Mesothelial cell of epicardium (in vitro differentiated cells): ENCODE measurements at regions not wholly inside any gene's neighbourhood (a gene's known extent, or its start where the extent isn't known, plus 50 kb on each side); places are given as distances from the start of the nearest gene placed in this dataset.
"Not testable (repeated sequence)": the region's sequence is repeated elsewhere in the genome, so short reads cannot be mapped to it uniquely, and the experiment has no call there.

Experiments
- DNase-seq, 2 experiments: peaks; one replicate each; pipeline ENCODE4 v3.0.0; 2021; ENCODE audit warnings: low spot score in 2 of 2; ENCODE audit not compliant: unreplicated experiment in 2 of 2
- H3K27ac Mint-ChIP-seq: 2 replicates; pipeline ENCODE4 v1.8.0; 2021; ENCODE audit warnings: mixed read lengths
- H3K27me3 Mint-ChIP-seq: 2 replicates; pipeline ENCODE4 v1.8.0; 2021; ENCODE audit warnings: low read depth, mixed read lengths
- H3K36me3 Mint-ChIP-seq: 2 replicates; pipeline ENCODE4 v1.8.0; 2021; ENCODE audit warnings: mixed read lengths
- H3K4me1 Mint-ChIP-seq: 2 replicates; pipeline ENCODE4 v1.8.0; 2021; ENCODE audit warnings: mixed read lengths
- H3K4me3 Mint-ChIP-seq: 2 replicates; pipeline ENCODE4 v1.8.0; 2021; ENCODE audit warnings: mild to moderate bottlenecking, moderate library complexity, mixed read lengths
- H3K9me3 Mint-ChIP-seq: 2 replicates; pipeline ENCODE4 v1.8.0; 2021; ENCODE audit warnings: mixed read lengths
- TF ChIP-seq, protein P1 (sequence below): fragments of 200-600 bp; sonication (generic); IDR thresholded peaks from one replicate; pipeline ENCODE4 v1.5.0; 2021; ENCODE audit warnings: antibody characterized with exemption; ENCODE audit not compliant: unreplicated experiment

DNA sequence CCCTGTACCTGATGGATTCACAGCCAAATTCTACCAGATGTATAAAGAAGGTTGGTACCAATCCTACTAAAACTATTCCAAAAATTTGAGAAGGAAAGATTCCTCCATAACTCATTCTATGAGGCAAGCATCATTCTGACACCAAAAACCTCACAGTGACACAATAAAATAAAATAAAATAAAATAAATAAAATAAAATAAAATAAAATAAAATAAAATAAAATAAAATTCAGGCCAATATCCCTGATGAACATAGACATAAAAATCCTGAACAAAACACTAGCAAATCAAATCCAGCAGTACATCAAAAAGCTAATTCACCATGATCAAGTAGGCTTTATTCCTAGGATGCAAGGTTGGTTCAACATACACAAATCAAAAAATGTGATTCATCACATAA is 108.1 kb downstream of the PROX1 start:
- not testable (repeated sequence) for H3K4me3 Mint-ChIP-seq, H3K4me1 Mint-ChIP-seq, H3K27ac Mint-ChIP-seq, DNase-seq, H3K27me3 Mint-ChIP-seq, H3K36me3 Mint-ChIP-seq
- H3K9me3 Mint-ChIP-seq, result peaks cover 19% of the 10 kb centered on the region

DNA sequence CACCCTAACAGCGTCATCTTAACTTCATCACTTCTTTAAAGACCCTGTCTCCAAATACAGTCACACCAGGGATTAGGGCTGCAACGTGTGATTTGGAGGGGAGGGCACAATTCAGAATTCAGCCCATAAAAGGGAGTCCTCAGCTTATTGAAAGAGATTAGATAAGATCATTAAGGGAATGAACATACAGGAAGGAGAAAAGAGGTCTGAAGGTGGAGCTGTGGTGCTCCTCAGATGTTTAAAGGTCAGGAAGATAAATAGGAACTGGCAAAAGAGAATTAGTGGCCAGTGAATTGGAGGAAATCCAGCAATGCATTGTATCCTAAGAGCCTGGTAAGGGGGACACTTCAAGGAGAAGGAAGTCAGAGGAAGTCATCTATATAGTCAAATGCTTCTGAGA is 113.5 kb downstream of the PROX1 start:
- Mint-ChIP-seq H3K27me3 (peaks cover 2% of the 10 kb centered on the region), H3K4me3 (no peak overlapping the region)

DNA sequence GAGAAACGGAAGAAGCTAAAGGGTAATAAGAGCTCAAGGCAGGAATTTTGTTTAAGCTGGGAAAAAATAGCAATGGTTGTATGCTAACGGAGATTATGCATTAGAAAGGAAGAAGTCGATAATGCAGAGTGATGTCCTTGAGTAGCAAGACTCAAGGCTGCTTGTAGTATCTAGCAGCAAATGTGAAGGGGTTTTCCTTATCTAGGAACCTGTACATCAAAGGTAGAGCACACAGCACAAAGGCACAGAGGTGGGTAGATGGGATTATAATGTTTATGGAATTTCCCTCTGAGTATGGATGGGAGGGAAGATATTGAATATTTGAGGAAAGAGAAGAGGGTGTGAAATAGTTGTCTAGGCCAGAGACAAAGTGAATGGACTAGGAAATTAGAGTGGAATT is 114.1 kb downstream of the PROX1 start:
- H3K36me3 Mint-ChIP-seq, result no peaks in the 10 kb centered on the region
- DNase-seq, result no peak
- H3K4me3 Mint-ChIP-seq, result no peak overlapping the region
- no peak overlapping the region for H3K27ac Mint-ChIP-seq
- TF ChIP-seq, protein P1, sequence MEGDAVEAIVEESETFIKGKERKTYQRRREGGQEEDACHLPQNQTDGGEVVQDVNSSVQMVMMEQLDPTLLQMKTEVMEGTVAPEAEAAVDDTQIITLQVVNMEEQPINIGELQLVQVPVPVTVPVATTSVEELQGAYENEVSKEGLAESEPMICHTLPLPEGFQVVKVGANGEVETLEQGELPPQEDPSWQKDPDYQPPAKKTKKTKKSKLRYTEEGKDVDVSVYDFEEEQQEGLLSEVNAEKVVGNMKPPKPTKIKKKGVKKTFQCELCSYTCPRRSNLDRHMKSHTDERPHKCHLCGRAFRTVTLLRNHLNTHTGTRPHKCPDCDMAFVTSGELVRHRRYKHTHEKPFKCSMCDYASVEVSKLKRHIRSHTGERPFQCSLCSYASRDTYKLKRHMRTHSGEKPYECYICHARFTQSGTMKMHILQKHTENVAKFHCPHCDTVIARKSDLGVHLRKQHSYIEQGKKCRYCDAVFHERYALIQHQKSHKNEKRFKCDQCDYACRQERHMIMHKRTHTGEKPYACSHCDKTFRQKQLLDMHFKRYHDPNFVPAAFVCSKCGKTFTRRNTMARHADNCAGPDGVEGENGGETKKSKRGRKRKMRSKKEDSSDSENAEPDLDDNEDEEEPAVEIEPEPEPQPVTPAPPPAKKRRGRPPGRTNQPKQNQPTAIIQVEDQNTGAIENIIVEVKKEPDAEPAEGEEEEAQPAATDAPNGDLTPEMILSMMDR, result no peak
- H3K4me1 Mint-ChIP-seq, result no peaks in the 10 kb centered on the region
- peaks cover 5% of the 10 kb centered on the region for H3K9me3 Mint-ChIP-seq
- peaks cover 2% of the 10 kb centered on the region for H3K27me3 Mint-ChIP-seq

More for the DNA sequence above, 113.5 kb downstream of the PROX1 start:
- H3K36me3 Mint-ChIP-seq, result no peaks in the 10 kb centered on the region
- DNase-seq, result no peak
- H3K4me1 Mint-ChIP-seq, result no peaks in the 10 kb centered on the region
- no peak overlapping the region for H3K27ac Mint-ChIP-seq
- TF ChIP-seq, protein P1, result no peak
- H3K9me3 Mint-ChIP-seq, result peaks cover 5% of the 10 kb centered on the region

DNA sequence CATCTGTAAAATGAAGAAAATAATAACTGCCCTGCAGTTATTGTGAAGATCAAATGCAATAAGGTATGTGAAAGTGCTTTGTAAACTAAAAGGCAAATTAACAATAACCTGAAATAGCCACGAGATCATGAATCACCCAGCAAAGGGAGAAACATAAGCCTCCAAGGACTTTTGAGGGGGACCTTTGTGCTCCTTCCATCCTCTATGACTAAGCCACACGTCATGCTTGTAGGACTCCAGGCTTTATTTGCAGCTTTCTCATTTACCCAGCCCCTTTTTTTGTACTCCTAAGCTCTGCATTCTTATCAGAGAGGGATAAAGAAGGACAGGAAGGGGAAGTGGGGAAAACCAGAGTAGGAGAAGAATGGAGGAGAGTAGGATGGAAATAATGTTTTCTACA is 115.1 kb downstream of the PROX1 start:
- TF ChIP-seq, protein P1, result no peak
- Mint-ChIP-seq H3K9me3 (peaks cover 5% of the 10 kb centered on the region), H3K4me1 (no peaks in the 10 kb centered on the region), H3K4me3 (no peak overlapping the region), H3K36me3 (no peaks in the 10 kb centered on the region), H3K27ac (no peak overlapping the region), H3K27me3 (peaks cover 2% of the 10 kb centered on the region)
- DNase-seq, result no peak

DNA sequence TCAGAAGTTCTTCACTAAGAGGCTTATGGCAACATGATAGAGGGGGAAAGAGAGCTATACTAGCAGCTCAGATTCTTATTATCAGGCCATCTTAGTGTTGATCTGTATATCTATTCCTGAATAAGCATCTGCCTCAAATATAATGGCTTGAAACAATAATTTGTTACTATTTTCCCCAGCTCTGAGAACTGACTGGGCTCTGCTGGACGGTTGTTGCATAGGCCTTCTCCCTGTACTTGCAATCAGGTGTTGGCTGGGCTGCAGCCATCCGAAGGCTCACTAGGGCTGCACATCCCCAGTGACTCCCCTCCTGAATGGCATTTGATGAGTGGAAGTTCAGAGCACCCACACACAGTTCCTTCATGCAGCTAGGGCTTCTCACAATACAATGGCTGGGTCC is 116.0 kb downstream of the PROX1 start:
- TF ChIP-seq, protein P1, result no peak
- no peak overlapping the region for H3K27ac Mint-ChIP-seq
- no peaks in the 10 kb centered on the region for H3K4me1 Mint-ChIP-seq
- H3K36me3 Mint-ChIP-seq, result no peaks in the 10 kb centered on the region
- H3K4me3 Mint-ChIP-seq, result no peak overlapping the region
- no peaks in the 10 kb centered on the region for H3K27me3 Mint-ChIP-seq
- H3K9me3 Mint-ChIP-seq, result peaks cover 5% of the 10 kb centered on the region
- DNase-seq, result no peak

DNA sequence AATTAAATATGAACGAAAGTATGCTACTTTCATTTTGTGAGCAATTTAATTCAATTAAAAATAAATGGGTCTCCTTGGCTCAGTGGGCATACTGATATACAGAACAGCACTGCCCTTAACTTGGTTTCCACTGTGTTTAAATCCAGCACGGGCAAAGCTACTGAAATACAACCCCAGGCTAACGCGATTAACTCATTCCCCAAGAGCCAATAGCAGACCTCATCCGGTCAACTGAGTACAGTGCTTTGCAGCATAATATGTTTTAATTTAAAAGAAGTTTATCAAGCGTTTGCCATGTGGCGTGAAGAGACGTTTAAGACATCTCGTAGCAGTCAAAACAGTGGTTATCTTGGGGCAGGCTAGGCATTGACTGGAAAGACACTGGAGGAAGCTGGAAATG is 118.6 kb downstream of the PROX1 start:
- H3K27me3 Mint-ChIP-seq, result no peaks in the 10 kb centered on the region
- no peaks in the 10 kb centered on the region for H3K36me3 Mint-ChIP-seq
- DNase-seq, result no peak
- TF ChIP-seq, protein P1, result no peak
- peaks cover 5% of the 10 kb centered on the region for H3K9me3 Mint-ChIP-seq
- H3K4me1 Mint-ChIP-seq, result no peaks in the 10 kb centered on the region
- no peak overlapping the region for H3K4me3 Mint-ChIP-seq
- no peak overlapping the region for H3K27ac Mint-ChIP-seq
